ENCODE measurements at regions not wholly inside any gene's neighbourhood (a gene's known extent, or its start where the extent isn't known, plus 50 kb on each side); places are given as distances from the start of the nearest gene placed in this dataset.
"Not testable (repeated sequence)": the region's sequence is repeated elsewhere in the genome, so short reads cannot be mapped to it uniquely, and the experiment has no call there.

GRCh38 chr2:216984937-216985336 is 125.1 kb upstream of the TNP1 start:
- Histone ChIP-seq H3K4me2 (no peak overlapping the region), H4K20me1 (no peaks in the 10 kb centered on the region), H3K27ac (no peak overlapping the region), H3K9me3 (peaks cover 25% of the 10 kb centered on the region), H3K9ac (no peak overlapping the region), H3K4me1 (no peaks in the 10 kb centered on the region), H3K4me3 (no peak overlapping the region), H3K27me3 (no peaks in the 10 kb centered on the region), H3K36me3 (no peaks in the 10 kb centered on the region)
- TF ChIP-seq Cebpa-rat (IDR thresholded peaks at IDR 0.05): no peak

DNA sequence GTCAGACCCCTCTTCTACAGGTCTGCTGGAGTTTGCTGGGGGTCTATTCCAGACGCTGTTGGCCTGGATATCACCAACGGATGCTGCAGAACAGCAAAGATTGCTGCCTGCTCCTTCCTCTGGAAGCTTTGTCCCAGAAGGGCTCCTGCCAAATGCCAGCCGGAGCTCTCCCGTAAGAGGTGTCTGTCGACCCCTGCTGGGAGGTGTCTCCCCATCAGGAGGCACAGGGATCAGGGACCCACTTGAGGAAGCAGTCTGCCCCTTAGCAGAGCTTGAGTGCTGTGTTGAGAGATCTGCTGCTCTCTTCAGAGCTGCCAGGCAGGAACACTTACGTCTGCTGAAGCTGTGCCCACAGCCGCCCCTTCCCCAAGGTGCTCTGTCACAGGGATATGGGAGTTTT is 122.1 kb upstream of the TNP1 start:
- H4K20me1 ChIP-seq, H3K4me1 ChIP-seq, H3K4me3 ChIP-seq, H3K9ac ChIP-seq, H3K36me3 ChIP-seq, H3K4me2 ChIP-seq, H3K27me3 ChIP-seq, H3K27ac ChIP-seq: not testable (repeated sequence)
- peaks cover 30% of the 10 kb centered on the region for H3K9me3 ChIP-seq

- not testable (repeated sequence) for H3K4me2 ChIP-seq, H3K4me1 ChIP-seq, H3K27me3 ChIP-seq, H3K9ac ChIP-seq, H3K27ac ChIP-seq, H3K4me3 ChIP-seq, H4K20me1 ChIP-seq, H3K36me3 ChIP-seq
- peaks cover 30% of the 10 kb centered on the region for H3K9me3 ChIP-seq
Observed at GRCh38 chr2:216980510-216980909, 120.6 kb upstream of the TNP1 start.

GRCh38 chr2:216974321-216975302 is 114.7 kb upstream of the TNP1 start:
- H3K4me1 ChIP-seq: peaks cover 8% of the 10 kb centered on the region; the same call in 1 of the 2 replicates
- H3K27ac ChIP-seq: no peak overlapping the region
- no peak overlapping the region for H3K4me3 ChIP-seq
- TF ChIP-seq Cebpa-rat (IDR thresholded peaks at IDR 0.05): no peak
- no peaks in the 10 kb centered on the region for H3K36me3 ChIP-seq
- H3K4me2 ChIP-seq: no peak overlapping the region
- no peaks in the 10 kb centered on the region for H4K20me1 ChIP-seq
- H3K9ac ChIP-seq: no peak overlapping the region
- H3K27me3 ChIP-seq: no peaks in the 10 kb centered on the region
- H3K9me3 ChIP-seq: peaks cover 5% of the 10 kb centered on the region; the same call in 1 of the 2 replicates

GRCh38 chr2:216971593-216971992 is 111.7 kb upstream of the TNP1 start:
- no peak overlapping the region for H3K9ac ChIP-seq
- H3K27ac ChIP-seq: no peak overlapping the region
- TF ChIP-seq Cebpa-rat (IDR thresholded peaks at IDR 0.05): no peak
- no peaks in the 10 kb centered on the region for H3K27me3 ChIP-seq
- peaks cover 21% of the 10 kb centered on the region for H3K4me1 ChIP-seq
- H3K36me3 ChIP-seq: no peaks in the 10 kb centered on the region
- no peaks in the 10 kb centered on the region for H3K9me3 ChIP-seq
- no peak overlapping the region for H3K4me3 ChIP-seq
- H3K4me2 ChIP-seq: no peak overlapping the region
- H4K20me1 ChIP-seq: no peaks in the 10 kb centered on the region

DNA sequence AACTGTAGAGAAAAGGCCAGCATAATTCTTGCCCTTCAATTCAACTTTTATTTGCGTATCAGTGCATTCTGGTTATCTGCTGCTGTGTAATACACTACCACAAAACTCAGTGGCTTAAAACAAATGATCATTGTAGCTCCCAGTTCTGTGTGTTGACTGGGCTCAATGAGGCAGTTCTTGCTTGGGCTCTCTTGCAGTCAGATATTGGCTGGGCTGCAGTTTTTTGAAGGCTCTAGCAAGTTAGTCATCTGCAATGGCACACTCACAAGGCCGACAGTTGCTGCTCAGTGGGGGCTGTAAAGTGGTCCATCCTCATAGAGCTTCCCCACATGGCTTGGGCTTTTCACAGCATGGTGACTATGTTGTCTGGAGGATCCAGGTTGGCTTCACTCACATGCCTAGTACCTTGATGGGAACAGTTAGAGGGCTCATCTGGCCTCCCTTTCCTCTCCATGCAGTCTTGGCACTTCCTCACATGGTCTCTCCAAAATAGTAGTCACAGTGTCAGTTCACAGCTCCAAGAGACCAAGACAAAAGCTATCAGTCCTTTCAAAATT is 110.6 kb upstream of the TNP1 start:
- Histone ChIP-seq H4K20me1 (no peaks in the 10 kb centered on the region), H3K9ac (no peak overlapping the region), H3K36me3 (no peaks in the 10 kb centered on the region), H3K27ac (no peak overlapping the region), H3K4me1 (peaks cover 21% of the 10 kb centered on the region), H3K4me3 (no peak overlapping the region), H3K4me2 (no peak overlapping the region), H3K9me3 (no peaks in the 10 kb centered on the region), H3K27me3 (no peaks in the 10 kb centered on the region)
- no peak for TF ChIP-seq Cebpa-rat (IDR thresholded peaks at IDR 0.05)

GRCh38 chr2:216967889-216968288 is 108.0 kb upstream of the TNP1 start:
- Histone ChIP-seq H3K36me3 (no peaks in the 10 kb centered on the region), H3K4me3 (no peak overlapping the region), H3K4me1 (peaks cover 21% of the 10 kb centered on the region), H4K20me1 (no peaks in the 10 kb centered on the region), H3K27ac (no peak overlapping the region), H3K9me3 (peaks cover 8% of the 10 kb centered on the region), H3K4me2 (peak overlapping the region; percentile 59), H3K27me3 (no peaks in the 10 kb centered on the region), H3K9ac (no peak overlapping the region)
- TF ChIP-seq Cebpa-rat (IDR thresholded peaks at IDR 0.05): no peak

GRCh38 chr2:216960671-216961268 is 100.9 kb upstream of the TNP1 start:
- Histone ChIP-seq H3K9me3 (peaks cover 36% of the 10 kb centered on the region), H3K27me3 (no peaks in the 10 kb centered on the region), H4K20me1 (no peaks in the 10 kb centered on the region), H3K36me3 (no peaks in the 10 kb centered on the region), H3K9ac (no peak overlapping the region), H3K4me1 (peaks cover 7% of the 10 kb centered on the region), H3K4me2 (peak overlapping the region; percentile 11; the same call in 1 of the 2 replicates), H3K27ac (no peak overlapping the region), H3K4me3 (no peak overlapping the region)
- no peak for TF ChIP-seq Cebpa-rat (IDR thresholded peaks at IDR 0.05)

DNA sequence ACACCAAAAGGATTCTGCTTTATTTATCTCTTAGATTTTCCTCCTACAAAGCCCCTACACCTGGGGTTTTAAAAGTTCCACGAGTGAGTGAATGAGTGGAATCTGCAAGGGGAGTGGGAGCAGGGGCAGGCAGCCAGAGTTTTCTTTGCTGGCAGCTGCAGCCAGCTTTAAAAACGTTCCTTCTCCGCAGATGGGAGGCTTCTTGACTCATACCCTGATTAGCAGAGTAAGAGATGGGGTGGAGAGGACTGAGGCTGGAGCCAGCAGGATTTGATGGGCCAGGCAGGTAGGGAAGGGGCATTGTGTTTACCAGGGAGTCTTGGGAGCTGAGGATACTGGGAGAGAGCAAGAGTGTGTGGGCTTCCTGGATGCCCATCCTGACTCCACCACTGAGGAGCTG is 99.6 kb upstream of the TNP1 start:
- Histone ChIP-seq H3K4me1 (peaks cover 7% of the 10 kb centered on the region), H3K4me3 (no peak overlapping the region), H3K27ac (no peak overlapping the region), H3K9ac (no peak overlapping the region), H3K27me3 (no peaks in the 10 kb centered on the region), H3K4me2 (no peak overlapping the region), H3K36me3 (no peaks in the 10 kb centered on the region), H4K20me1 (no peaks in the 10 kb centered on the region), H3K9me3 (peaks cover 48% of the 10 kb centered on the region)
- no peak for TF ChIP-seq Cebpa-rat (IDR thresholded peaks at IDR 0.05)
